ENCODE measurements at regions not wholly inside any gene's neighbourhood (a gene's known extent, or its start where the extent isn't known, plus 50 kb on each side); places are given as distances from the start of the nearest gene placed in this dataset.

GRCh38 chr9:129463477-129463876 is 157.4 kb downstream of the C9orf50 start:
- Histone ChIP-seq H3K27ac (no peak overlapping the region), H3K27me3 (replicated peaks) (no peaks in the 10 kb centered on the region), H3K4me3 (ENCODE audit: low read depth, low read length) (no peak overlapping the region), H3K36me3 (replicated peaks) (no peaks in the 10 kb centered on the region)
- in situ Hi-C loops (cut with HindIII; ENCODE audit: low pct_ligation_motif_present, low sequenced_read_pairs), result no loop called here
- no peak for DNase-seq
- TF ChIP-seq, protein P1, sequence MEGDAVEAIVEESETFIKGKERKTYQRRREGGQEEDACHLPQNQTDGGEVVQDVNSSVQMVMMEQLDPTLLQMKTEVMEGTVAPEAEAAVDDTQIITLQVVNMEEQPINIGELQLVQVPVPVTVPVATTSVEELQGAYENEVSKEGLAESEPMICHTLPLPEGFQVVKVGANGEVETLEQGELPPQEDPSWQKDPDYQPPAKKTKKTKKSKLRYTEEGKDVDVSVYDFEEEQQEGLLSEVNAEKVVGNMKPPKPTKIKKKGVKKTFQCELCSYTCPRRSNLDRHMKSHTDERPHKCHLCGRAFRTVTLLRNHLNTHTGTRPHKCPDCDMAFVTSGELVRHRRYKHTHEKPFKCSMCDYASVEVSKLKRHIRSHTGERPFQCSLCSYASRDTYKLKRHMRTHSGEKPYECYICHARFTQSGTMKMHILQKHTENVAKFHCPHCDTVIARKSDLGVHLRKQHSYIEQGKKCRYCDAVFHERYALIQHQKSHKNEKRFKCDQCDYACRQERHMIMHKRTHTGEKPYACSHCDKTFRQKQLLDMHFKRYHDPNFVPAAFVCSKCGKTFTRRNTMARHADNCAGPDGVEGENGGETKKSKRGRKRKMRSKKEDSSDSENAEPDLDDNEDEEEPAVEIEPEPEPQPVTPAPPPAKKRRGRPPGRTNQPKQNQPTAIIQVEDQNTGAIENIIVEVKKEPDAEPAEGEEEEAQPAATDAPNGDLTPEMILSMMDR (IDR thresholded peaks at IDR 0.05; ENCODE audit: low read depth, low read length, missing control alignments), result no peak

- Histone ChIP-seq H3K27ac (no peak overlapping the region), H3K27me3 (replicated peaks) (no peaks in the 10 kb centered on the region), H3K4me3 (ENCODE audit: low read depth, low read length) (no peak overlapping the region), H3K36me3 (replicated peaks) (no peaks in the 10 kb centered on the region)
- in situ Hi-C loops (cut with HindIII; ENCODE audit: low pct_ligation_motif_present, low sequenced_read_pairs), result no loop called here
- no peak for DNase-seq
- TF ChIP-seq, protein P1 (IDR thresholded peaks at IDR 0.05; ENCODE audit: low read depth, low read length, missing control alignments), result no peak
Measured at GRCh38 chr9:129462360-129462759, 158.5 kb downstream of the C9orf50 start.

DNA sequence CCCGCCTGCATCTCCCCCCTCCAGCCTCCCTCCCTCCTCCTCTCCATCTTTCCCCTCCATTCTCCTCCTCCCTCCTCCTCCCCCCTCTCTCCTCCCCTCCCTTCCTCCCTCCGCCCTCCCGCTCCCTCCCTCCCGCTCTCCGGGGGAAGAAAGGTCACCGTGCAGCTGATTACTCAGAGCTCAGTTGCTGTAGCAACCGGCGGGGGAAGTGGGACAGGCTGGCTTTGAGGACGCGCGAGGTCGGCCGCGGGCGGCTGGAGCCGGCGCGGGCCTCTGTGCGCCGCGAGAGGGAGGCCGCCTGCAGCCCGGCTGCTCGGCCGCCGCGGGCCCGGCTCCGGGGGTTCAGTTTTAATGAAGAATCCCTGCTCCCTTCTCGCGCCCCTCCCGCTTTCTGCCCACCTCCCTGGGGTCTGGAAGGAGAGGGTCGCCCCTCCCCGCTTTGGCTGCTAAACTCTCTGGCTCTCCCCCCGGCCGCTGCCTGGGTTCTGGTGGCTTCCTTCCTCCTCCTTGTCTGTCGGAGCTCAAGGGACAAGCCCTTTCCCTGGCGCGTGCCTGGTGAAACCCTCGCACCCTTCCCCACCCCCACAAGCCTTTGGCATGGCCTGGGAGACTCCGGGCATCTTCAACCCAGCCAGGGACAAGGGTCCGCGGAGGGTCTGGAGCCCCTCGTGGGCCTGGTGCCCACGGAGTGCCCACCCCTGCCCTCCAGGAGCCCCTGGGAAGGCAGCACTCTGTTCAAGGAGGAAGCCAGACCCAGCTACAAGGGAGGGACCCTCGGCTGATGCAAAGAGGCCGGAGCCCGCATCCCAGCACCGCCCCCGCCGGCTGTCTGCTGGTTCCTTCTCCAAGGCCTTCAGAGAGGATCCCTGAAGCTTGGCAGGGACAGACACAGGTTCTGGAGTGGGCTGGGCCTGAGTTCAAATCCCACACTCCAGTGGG is 160.3 kb downstream of the C9orf50 start:
- Histone ChIP-seq H3K36me3 (replicated peaks) (no peaks in the 10 kb centered on the region), H3K27me3 (replicated peaks) (no peaks in the 10 kb centered on the region), H3K27ac (peak overlapping the region; percentile 98), H3K4me3 (ENCODE audit: low read depth, low read length) (peak overlapping the region; percentile 37)
- TF ChIP-seq, protein P1 (IDR thresholded peaks at IDR 0.05; ENCODE audit: low read depth, low read length, missing control alignments), result peak; percentile 30
- in situ Hi-C loops (cut with HindIII; ENCODE audit: low pct_ligation_motif_present, low sequenced_read_pairs), result no loop called here
- DNase-seq, result peak; percentile 97

- no peak overlapping the region for H3K4me3 ChIP-seq (ENCODE audit: low read depth, low read length)
- in situ Hi-C loops (cut with HindIII; ENCODE audit: low pct_ligation_motif_present, low sequenced_read_pairs), result no loop called here
- DNase-seq, result no peak
- TF ChIP-seq, protein P1 (IDR thresholded peaks at IDR 0.05; ENCODE audit: low read depth, low read length, missing control alignments), result no peak
- no peak overlapping the region for H3K27ac ChIP-seq
- no peaks in the 10 kb centered on the region for H3K36me3 ChIP-seq (replicated peaks)
- H3K27me3 ChIP-seq (replicated peaks), result no peaks in the 10 kb centered on the region
Measured at GRCh38 chr9:129459547-129460322, 161.2 kb downstream of the C9orf50 start.

- H3K4me3 ChIP-seq (ENCODE audit: low read depth, low read length), result no peak overlapping the region
- TF ChIP-seq, protein P1 (IDR thresholded peaks at IDR 0.05; ENCODE audit: low read depth, low read length, missing control alignments), result peak; percentile 26
- H3K27ac ChIP-seq, result peak overlapping the region; percentile 15
- in situ Hi-C loops (cut with HindIII; ENCODE audit: low pct_ligation_motif_present, low sequenced_read_pairs), result no loop called here
- no peaks in the 10 kb centered on the region for H3K36me3 ChIP-seq (replicated peaks)
- DNase-seq, result peak; percentile 24
- no peaks in the 10 kb centered on the region for H3K27me3 ChIP-seq (replicated peaks)
Measured at GRCh38 chr9:129458663-129459546, 162.0 kb downstream of the C9orf50 start.

Measured in brain microvascular endothelial cell (primary cell).